Tibial nerve (tissue), 4 donors: ENCODE measurements at regions not wholly inside any gene's neighbourhood (a gene's known extent, or its start where the extent isn't known, plus 50 kb on each side); places are given as distances from the start of the nearest gene placed in this dataset.

ENCODE experiments used
- DNase-seq, 2 donors: peaks; one replicate each; pipeline ENCODE4 v3.0.0-alpha.2; 2019; ENCODE audit warnings: low spot score in 2 of 2
- H3K27ac ChIP-seq, 4 donors: fragments of 200-600 bp; sonication (generic) in 3 of 4; one replicate each; pipeline ENCODE4 v1.5.1; 2017 to 2019; ENCODE audit warnings: mild to moderate bottlenecking in 1 of 4
- H3K27me3 ChIP-seq, 2 donors: fragments of 200-600 bp; sonication (generic) in 1 of 2; one replicate each; pipeline versions ENCODE4 v1.5.1 to v1.6.0; 2017 to 2019
- H3K36me3 ChIP-seq, 3 donors: fragments of 200-600 bp; sonication (generic); one replicate each; pipeline ENCODE4 v1.5.1; 2018 to 2019
- H3K4me1 ChIP-seq, 4 donors: fragments of 200-600 bp; sonication (generic) in 3 of 4; one replicate each; pipeline ENCODE4 v1.5.1; 2017 to 2019
- H3K4me3 ChIP-seq, 4 donors: fragments of 200-600 bp; sonication (generic) in 3 of 4; one replicate each; pipeline ENCODE4 v1.5.1; 2017 to 2019; ENCODE audit warnings: mild to moderate bottlenecking in 1 of 4, moderate library complexity in 1 of 4
- H3K9me3 ChIP-seq, 4 donors: fragments of 200-600 bp; sonication (generic) in 3 of 4; one replicate each; pipeline ENCODE4 v1.5.1; 2017 to 2019
- CTCF ChIP-seq, 5 experiments: fragments of 200-600 bp in 3 of 5; fragments of 450-650 bp in 2 of 5; sonication (generic) in 3 of 5; IDR thresholded peaks; one replicate each; pipeline ENCODE4 v1.5.1; 2016 to 2019; ENCODE audit warnings: antibody characterized with exemption in 5 of 5, mild to moderate bottlenecking in 3 of 5, moderate library complexity in 2 of 5
- EP300 ChIP-seq, 2 donors: sonication (generic); formaldehyde crosslinking; IDR thresholded peaks; one replicate each; pipeline ENCODE4 v1.6.1; 2017; ENCODE audit warnings: antibody characterized with exemption in 2 of 2, mild to moderate bottlenecking in 1 of 2
- POLR2A ChIP-seq, 2 donors: fragments of 450-650 bp; IDR thresholded peaks; one replicate each; pipeline ENCODE4 v1.6.1; 2017; ENCODE audit warnings: antibody characterized with exemption in 2 of 2, mild to moderate bottlenecking in 2 of 2, moderate library complexity in 2 of 2
- WGBS, 2 donors: methylation state at CpG; one replicate each; pipeline ENCODE4 v1.1.5; 2018; 5-methylcytosine and 5-hydroxymethylcytosine counted together

GRCh38 chr1:214990619-214991018 is 91.9 kb upstream of the KCNK2 start:
- Histone ChIP-seq H3K27me3 (no peaks in the 10 kb centered on the region), H3K4me3 (no peak overlapping the region), H3K36me3 (no peaks in the 10 kb centered on the region), H3K27ac (no peak overlapping the region), H3K9me3 (peaks cover 0 to 2% (median 0%) of the 10 kb centered on the region in 4 donors), H3K4me1 (no peaks in the 10 kb centered on the region)
- 82 to 86% methylated on average over 3 of the region's 3 CpGs for WGBS, 2 donors
- DNase-seq = no peak
- TF ChIP-seq EP300 (IDR thresholded peaks at IDR 0.05) = no peak
- no peak for TF ChIP-seq CTCF (IDR thresholded peaks at IDR 0.05)
- no peak for TF ChIP-seq POLR2A (IDR thresholded peaks at IDR 0.05)

- Histone ChIP-seq H3K27ac (no peak overlapping the region), H3K4me3 (no peak overlapping the region), H3K4me1 (no peaks in the 10 kb centered on the region), H3K36me3 (no peaks in the 10 kb centered on the region), H3K27me3 (no peaks in the 10 kb centered on the region), H3K9me3 (no peaks in the 10 kb centered on the region)
- TF ChIP-seq POLR2A (IDR thresholded peaks at IDR 0.05) = no peak
- TF ChIP-seq EP300 (IDR thresholded peaks at IDR 0.05) = no peak
- no peak for TF ChIP-seq CTCF (IDR thresholded peaks at IDR 0.05)
- 77 to 79% methylated on average over 11 of the region's 11 CpGs for WGBS, 2 donors
- no peak for DNase-seq
These were observed 90.7 kb upstream of the KCNK2 start for GRCh38 chr1:214991691-214992315.

- no peak overlapping the region for H3K4me3 ChIP-seq
- no peaks in the 10 kb centered on the region for H3K27me3 ChIP-seq
- DNase-seq = no peak
- TF ChIP-seq EP300 (IDR thresholded peaks at IDR 0.05) = no peak
- TF ChIP-seq POLR2A (IDR thresholded peaks at IDR 0.05) = no peak
- TF ChIP-seq CTCF (IDR thresholded peaks at IDR 0.05) = no peak
- H3K4me1 ChIP-seq = no peaks in the 10 kb centered on the region
- H3K9me3 ChIP-seq = no peaks in the 10 kb centered on the region
- no peaks in the 10 kb centered on the region for H3K36me3 ChIP-seq
- no peak overlapping the region for H3K27ac ChIP-seq
These were observed 89.1 kb upstream of the KCNK2 start for GRCh38 chr1:214993419-214993818.

GRCh38 chr1:214997685-214998084 is 84.9 kb upstream of the KCNK2 start:
- DNase-seq = no peak
- H3K36me3 ChIP-seq = no peaks in the 10 kb centered on the region
- H3K27me3 ChIP-seq = no peaks in the 10 kb centered on the region
- TF ChIP-seq POLR2A (IDR thresholded peaks at IDR 0.05) = no peak
- no peak for TF ChIP-seq EP300 (IDR thresholded peaks at IDR 0.05)
- TF ChIP-seq CTCF (IDR thresholded peaks at IDR 0.05) = no peak
- H3K9me3 ChIP-seq = no peaks in the 10 kb centered on the region
- H3K4me3 ChIP-seq = no peak overlapping the region
- WGBS, 2 donors = 80 to 89% methylated on average over 3 of the region's 3 CpGs
- H3K4me1 ChIP-seq = no peaks in the 10 kb centered on the region
- H3K27ac ChIP-seq = no peak overlapping the region

- WGBS, 2 donors = 89 to 98% methylated on average over 4 of the region's 4 CpGs
- no peak for TF ChIP-seq POLR2A (IDR thresholded peaks at IDR 0.05)
- TF ChIP-seq CTCF (IDR thresholded peaks at IDR 0.05) = no peak
- no peak for TF ChIP-seq EP300 (IDR thresholded peaks at IDR 0.05)
- no peak overlapping the region for H3K4me3 ChIP-seq
- H3K27me3 ChIP-seq = no peaks in the 10 kb centered on the region
- no peak for DNase-seq
- no peaks in the 10 kb centered on the region for H3K9me3 ChIP-seq
- no peak overlapping the region for H3K27ac ChIP-seq
- H3K36me3 ChIP-seq = no peaks in the 10 kb centered on the region
- peaks cover 0 to 16% (median 0%) of the 10 kb centered on the region in 4 donors for H3K4me1 ChIP-seq
These were observed 81.0 kb upstream of the KCNK2 start for GRCh38 chr1:215001419-215002021.
